Lower leg skin (tissue), 4 donors: ENCODE measurements at regions not wholly inside any gene's neighbourhood (a gene's known extent, or its start where the extent isn't known, plus 50 kb on each side); places are given as distances from the start of the nearest gene placed in this dataset.

Experiments
- DNase-seq, 2 donors: peaks; one replicate each; pipeline ENCODE4 v3.0.0-alpha.2; 2019; ENCODE audit warnings: low spot score in 2 of 2
- H3K4me3 ChIP-seq: fragments of 200-600 bp; sonication (generic); 2 replicates; pipeline ENCODE4 v1.5.1; 2017; ENCODE audit warnings: mild to moderate bottlenecking, low read depth; ENCODE audit not compliant: poor library complexity, severe bottlenecking
- POLR2A ChIP-seq, 2 donors: fragments of 450-650 bp; IDR thresholded peaks; one replicate each; pipeline ENCODE4 v1.6.1; 2016 to 2017; ENCODE audit warnings: antibody characterized with exemption in 2 of 2, mild to moderate bottlenecking in 1 of 2, moderate library complexity in 1 of 2
- WGBS, 2 donors: methylation state at CpG; one replicate each; pipeline ENCODE4 v1.1.5; 2018; 5-methylcytosine and 5-hydroxymethylcytosine counted together
- intact Hi-C: fragments of 100-400 bp; cut with DNase I; formaldehyde crosslinking; loops from one replicate; pipeline ENCODE4 v1.15.0; 2023; ENCODE audit warnings: low total_unique reads
- TF ChIP-seq, protein P1 (sequence below), 3 donors: fragments of 450-650 bp; IDR thresholded peaks; one replicate each; pipeline ENCODE4 v1.5.1; 2016; ENCODE audit warnings: antibody characterized with exemption in 3 of 3, mild to moderate bottlenecking in 3 of 3, moderate library complexity in 2 of 3

DNA sequence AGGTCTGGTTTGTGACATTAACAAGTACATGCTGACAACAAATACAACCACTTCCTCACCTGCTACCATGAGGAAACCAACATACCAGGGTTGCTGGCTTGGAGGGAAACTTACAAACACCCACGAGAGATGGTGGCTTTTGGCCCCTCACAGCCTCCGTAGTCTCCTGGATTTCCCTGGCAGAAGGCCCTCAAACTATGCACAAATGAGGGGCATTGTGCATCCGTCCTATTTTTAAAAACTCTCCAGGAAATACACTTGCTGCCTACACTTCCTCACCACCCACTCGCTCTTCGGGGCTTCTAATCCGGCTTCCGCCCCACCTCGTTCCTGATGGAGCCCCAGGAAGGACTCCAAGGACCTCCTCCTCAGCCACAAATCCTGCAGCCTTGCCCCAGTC, 355.0 kb upstream of the GATB start:
- intact Hi-C loops, result no loop called here
- TF ChIP-seq, protein P1, sequence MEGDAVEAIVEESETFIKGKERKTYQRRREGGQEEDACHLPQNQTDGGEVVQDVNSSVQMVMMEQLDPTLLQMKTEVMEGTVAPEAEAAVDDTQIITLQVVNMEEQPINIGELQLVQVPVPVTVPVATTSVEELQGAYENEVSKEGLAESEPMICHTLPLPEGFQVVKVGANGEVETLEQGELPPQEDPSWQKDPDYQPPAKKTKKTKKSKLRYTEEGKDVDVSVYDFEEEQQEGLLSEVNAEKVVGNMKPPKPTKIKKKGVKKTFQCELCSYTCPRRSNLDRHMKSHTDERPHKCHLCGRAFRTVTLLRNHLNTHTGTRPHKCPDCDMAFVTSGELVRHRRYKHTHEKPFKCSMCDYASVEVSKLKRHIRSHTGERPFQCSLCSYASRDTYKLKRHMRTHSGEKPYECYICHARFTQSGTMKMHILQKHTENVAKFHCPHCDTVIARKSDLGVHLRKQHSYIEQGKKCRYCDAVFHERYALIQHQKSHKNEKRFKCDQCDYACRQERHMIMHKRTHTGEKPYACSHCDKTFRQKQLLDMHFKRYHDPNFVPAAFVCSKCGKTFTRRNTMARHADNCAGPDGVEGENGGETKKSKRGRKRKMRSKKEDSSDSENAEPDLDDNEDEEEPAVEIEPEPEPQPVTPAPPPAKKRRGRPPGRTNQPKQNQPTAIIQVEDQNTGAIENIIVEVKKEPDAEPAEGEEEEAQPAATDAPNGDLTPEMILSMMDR (IDR thresholded peaks at IDR 0.05), result no peak
- no peak for TF ChIP-seq POLR2A (IDR thresholded peaks at IDR 0.05)
- WGBS, 2 donors, result 55 to 67% methylated on average over 8 of the region's 8 CpGs
- DNase-seq, result no peak
- no peak overlapping the region for H3K4me3 ChIP-seq

DNA sequence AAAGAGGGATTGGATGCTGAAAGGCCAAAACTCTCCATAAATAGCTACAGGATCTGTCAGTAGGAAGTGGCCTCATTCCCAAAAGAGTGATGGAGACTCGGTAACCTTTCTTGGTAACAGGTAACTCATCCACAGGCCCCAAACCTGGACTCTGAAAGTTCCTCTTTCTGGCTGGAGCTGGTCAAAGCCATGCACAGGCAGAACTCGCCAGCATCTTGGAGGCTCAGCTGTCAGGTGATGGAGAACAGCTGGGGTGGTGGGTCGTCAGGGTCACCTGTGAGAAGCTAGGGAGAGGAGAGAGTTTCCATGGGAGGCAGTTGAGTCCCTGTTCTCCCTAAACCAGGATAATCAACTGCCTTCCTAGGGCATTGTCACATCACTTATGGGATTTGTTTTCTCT, 354.3 kb upstream of the GATB start:
- intact Hi-C loops, result no loop called here
- no peak for DNase-seq
- WGBS, 2 donors, result 83 to 84% methylated on average over 3 of the region's 3 CpGs
- TF ChIP-seq, protein P1 (IDR thresholded peaks at IDR 0.05), result no peak
- no peak for TF ChIP-seq POLR2A (IDR thresholded peaks at IDR 0.05)
- no peak overlapping the region for H3K4me3 ChIP-seq

DNA sequence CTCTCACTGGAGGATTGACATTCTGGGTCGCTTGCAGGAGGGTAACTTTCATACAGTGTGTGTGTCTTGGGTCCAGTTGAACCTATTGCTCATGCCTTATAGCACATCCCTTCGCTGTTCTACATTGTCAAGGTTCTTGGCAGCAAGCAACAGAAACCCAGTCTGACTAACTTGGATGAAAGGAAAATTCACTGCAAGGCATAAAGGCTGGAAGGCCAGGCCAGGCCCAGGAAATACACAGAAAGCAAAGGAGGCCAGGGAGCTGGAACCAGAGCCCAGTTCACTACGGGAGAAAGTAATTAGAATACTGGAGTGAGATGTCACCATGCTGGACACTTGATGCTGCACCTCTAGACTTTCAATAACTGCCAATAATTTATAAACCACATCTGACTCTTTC, 353.8 kb upstream of the GATB start:
- WGBS, 2 donors, result 69 to 90% methylated on average over 3 of the region's 3 CpGs
- no peak for DNase-seq
- H3K4me3 ChIP-seq, result no peak overlapping the region
- intact Hi-C loops, result no loop called here
- TF ChIP-seq, protein P1 (IDR thresholded peaks at IDR 0.05), result no peak
- no peak for TF ChIP-seq POLR2A (IDR thresholded peaks at IDR 0.05)

DNA sequence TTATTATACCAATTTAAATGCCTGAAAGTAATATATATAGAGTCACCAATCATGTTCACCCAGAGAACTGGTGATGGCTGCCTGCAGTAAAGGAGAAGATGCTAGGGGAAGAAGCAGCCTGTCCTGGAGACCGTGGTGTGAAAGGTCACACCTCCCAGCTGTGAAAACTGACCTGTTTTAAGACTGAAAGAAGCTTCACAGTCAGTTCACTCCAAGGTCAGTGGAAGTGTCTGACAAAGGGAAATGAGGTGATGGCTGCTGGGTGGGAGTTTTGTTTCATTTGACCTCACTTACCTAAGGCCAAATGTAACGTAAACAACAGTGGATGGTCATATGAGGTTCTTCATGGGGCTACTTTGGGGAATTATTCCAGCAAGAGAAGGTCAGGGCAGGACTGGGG, 352.1 kb upstream of the GATB start:
- DNase-seq, result no peak
- TF ChIP-seq, protein P1 (IDR thresholded peaks at IDR 0.05), result no peak
- no peak for TF ChIP-seq POLR2A (IDR thresholded peaks at IDR 0.05)
- WGBS, 2 donors, result 82 to 87% methylated on average over 2 of the region's 2 CpGs
- intact Hi-C loops, result no loop called here
- no peak overlapping the region for H3K4me3 ChIP-seq

DNA sequence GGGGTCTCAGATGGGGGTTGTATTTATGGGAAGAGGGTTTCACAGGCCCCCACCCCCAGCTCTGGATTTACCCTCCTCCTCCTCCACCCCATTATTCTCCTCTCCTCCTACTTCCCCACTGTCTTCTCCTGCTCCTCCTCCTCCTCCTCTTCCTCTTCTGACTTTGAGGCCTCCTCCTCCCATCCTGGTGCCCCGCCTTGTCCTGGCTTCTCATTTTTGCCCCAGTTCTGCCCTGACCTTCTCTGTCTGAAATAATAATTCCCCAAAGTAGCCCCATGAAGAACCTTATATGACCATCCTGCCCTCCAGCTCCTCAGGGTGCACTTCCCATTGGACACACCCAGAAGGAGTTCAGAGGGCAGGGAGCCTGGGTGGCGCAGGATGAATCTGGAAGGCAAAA, 351.4 kb upstream of the GATB start:
- no peak overlapping the region for H3K4me3 ChIP-seq
- 91 to 95% methylated on average over 2 of the region's 2 CpGs for WGBS, 2 donors
- TF ChIP-seq, protein P1 (IDR thresholded peaks at IDR 0.05), result no peak
- TF ChIP-seq POLR2A (IDR thresholded peaks at IDR 0.05), result no peak
- DNase-seq, result no peak
- intact Hi-C loops, result no loop called here

DNA sequence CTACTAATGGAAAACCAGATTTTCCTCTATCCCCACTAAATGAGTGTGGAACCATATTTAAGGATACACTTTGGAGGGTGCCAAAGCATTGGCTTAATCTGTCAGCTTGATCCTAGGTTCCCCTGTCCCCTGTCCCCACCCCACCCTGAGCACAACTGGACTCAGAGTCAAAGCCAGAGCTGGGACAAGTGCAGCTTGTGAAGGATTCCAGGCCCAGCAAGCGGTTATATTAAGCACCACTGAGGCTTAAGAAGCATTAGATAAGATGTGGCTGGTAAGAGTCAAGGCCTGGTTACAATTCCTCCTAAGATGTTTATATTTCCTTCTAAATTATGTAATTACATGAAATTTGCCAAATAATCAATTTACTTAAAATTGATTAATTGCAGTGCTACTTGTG, 350.0 kb upstream of the GATB start:
- 100% methylated on average over 1 of the region's 1 CpG for WGBS, 2 donors
- no peak overlapping the region for H3K4me3 ChIP-seq
- no peak for DNase-seq
- intact Hi-C loops, result no loop called here
- TF ChIP-seq, protein P1 (IDR thresholded peaks at IDR 0.05), result no peak
- no peak for TF ChIP-seq POLR2A (IDR thresholded peaks at IDR 0.05)
